CD1c-positive myeloid dendritic cell (primary cell): ENCODE measurements at regions not wholly inside any gene's neighbourhood (a gene's known extent, or its start where the extent isn't known, plus 50 kb on each side); places are given as distances from the start of the nearest gene placed in this dataset.
A peak's percentile ranks its signal among the peaks of the same experiment; 100 is the strongest.
"Not testable (repeated sequence)": the region's sequence is repeated elsewhere in the genome, so short reads cannot be mapped to it uniquely, and the experiment has no call there.

Experiments
- DNase-seq: peaks from one replicate; pipeline ENCODE4 v3.0.0-alpha.2; 2016; ENCODE audit errors: extremely low spot score

DNA sequence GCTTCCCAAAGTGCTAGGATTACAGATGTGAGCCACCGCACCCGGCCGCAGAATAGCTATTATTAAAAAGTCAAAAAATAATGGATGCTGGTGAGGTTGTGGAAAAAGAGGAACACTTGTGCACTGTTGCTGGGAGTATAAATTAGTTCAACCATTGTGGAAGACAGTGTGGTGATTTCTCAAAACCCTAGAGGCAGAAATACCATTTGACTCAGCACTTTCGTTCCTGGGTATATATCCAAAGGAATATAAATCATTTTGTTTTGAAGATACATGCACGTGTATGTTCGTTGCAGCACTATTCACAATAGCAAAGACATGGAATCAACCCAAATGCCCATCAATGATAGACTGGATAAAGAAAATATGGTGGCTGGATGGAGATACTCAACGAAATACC is 132.1 kb upstream of the MED13 start:
- not testable (repeated sequence) for DNase-seq

DNA sequence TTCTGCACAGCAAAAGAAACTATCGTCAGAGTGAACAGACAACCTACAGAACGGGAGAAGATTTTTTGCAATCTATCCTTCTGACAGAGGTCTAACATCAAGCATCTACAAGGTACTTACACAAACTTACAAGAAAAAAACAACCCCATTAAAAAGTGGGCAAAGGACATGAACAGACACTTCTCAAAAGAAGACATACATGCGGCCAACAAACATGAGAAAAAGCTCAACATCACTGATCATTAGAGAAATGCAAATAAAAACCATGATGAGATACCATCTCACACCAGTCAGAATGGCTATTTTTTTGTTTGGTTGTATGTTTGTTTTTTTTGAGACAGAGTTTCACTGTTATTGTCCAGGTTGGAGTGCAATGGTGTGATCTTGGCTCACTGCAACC is 131.5 kb upstream of the MED13 start:
- DNase-seq = not testable (repeated sequence)

- DNase-seq = no peak
Observed at GRCh38 chr17:62194401-62194800, 129.3 kb upstream of the MED13 start.

DNA sequence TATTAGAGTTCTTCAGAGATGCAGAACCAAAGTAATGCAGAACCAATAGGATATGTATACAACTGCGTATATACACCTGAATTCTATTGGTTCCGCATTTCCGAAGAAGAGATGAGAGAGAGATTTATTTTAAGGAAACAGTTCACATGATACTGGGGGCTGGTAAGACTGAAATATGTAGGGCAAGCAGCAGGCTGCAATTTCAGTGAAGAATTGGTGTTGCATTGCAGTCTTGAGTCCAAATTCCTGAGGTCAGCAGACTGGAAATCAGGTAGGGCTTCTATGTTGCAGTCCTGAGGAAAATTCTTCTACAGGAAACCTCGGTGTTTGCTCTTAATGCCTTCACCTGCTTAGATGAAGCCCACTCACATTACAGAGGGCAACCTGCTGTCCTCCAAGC is 128.2 kb upstream of the MED13 start:
- no peak for DNase-seq

GRCh38 chr17:62191390-62192361 is 126.6 kb upstream of the MED13 start:
- DNase-seq = no peak

GRCh38 chr17:62189377-62189776 is 124.3 kb upstream of the MED13 start:
- DNase-seq = no peak

DNA sequence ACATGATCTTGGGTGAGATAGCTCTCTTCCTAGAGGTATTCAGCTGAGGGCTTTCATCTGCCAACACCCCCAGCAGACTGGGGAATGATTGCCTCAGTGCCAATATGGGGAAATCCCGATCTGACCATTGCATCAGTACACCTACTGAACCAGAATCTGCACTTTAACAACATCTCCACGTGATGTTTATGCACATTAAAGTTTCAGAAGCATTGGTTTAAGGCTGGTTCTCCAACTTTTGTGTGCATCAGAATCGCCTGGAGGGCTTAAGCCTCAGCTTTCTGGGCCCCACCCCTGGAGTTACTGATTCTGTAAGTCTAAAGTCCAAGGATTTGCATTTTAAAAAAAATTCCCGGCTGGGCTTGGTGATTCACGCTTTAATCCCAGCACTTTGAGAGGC is 123.6 kb upstream of the MED13 start:
- DNase-seq = no peak

- DNase-seq = no peak
Observed at GRCh38 chr17:62187681-62188080, 122.6 kb upstream of the MED13 start.

GRCh38 chr17:62186841-62187240 is 121.8 kb upstream of the MED13 start:
- no peak for DNase-seq

DNA sequence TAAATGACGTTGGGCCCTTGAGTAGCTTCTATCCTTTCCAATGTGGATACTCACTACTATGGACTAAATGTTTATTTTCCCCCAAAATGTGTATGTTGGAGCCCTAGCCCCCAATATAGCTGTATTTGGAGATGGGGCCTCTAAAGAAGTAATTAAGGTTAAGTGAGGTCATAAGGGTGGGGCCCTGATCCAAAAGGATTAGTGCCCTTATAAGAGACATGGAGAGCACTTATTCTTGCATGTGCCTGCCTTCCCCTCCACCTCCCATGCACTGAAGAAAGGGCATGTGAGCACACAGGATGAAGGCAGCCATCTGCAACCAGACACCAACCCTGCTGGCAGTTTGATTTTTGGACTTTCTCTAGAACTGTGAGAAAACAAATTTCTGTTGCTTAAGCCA is 115.7 kb upstream of the MED13 start:
- DNase-seq = no peak

DNA sequence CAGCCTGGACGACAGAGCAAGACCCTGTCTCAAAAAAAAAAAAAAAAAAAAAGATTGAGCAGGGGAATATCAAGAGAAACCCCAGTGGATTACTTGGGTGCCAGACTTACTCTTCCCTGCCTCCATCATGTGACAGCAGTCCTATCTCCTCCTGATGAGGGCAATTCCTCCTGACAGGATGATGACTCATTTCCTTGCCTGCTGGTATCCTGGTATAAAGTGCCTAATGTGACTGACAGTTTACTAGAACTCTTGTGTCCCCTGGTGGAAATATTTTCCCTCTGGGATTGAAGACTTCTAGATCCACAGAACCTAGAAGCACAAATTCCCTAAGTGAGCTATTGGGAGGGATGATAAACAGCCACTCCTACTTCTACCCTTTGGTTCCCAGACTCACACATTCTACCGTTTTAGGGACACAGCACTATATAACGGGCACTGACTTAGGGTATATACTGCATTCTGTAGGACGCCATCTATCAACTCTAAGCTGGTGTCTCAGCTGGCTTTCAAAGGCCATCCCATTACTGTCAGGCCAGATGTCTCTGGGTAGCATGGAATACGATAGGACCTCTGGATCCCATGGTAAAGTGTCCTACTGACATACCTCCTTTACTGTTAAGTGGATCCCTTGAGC is 114.6 kb upstream of the MED13 start:
- DNase-seq = peak; percentile 31

- no peak for DNase-seq
Observed at GRCh38 chr17:62178579-62178978, 113.5 kb upstream of the MED13 start.

GRCh38 chr17:62172492-62173291 is 107.6 kb upstream of the MED13 start:
- DNase-seq = peak; percentile 77

DNA sequence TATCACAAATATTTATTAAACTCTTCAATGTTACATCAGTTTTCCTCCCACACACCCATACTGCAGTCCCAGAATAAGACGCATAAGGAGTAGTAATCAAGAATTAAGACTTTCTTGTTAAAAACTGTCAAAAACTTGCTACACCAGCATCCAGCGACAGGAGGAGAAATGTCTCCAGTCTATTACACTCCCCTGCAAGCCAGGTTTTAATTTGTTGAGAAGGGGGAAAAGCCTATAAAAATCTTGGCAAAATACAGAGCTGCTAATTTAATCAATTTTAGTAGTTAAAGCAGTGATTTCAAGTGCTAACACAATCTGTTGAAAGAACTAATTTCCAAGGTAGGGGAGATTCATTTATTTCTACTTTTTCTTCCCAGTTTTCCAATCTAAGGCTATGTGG is 102.0 kb upstream of the MED13 start:
- no peak for DNase-seq

- DNase-seq = no peak
Observed at GRCh38 chr17:62164747-62165722, 100.0 kb upstream of the MED13 start.

DNA sequence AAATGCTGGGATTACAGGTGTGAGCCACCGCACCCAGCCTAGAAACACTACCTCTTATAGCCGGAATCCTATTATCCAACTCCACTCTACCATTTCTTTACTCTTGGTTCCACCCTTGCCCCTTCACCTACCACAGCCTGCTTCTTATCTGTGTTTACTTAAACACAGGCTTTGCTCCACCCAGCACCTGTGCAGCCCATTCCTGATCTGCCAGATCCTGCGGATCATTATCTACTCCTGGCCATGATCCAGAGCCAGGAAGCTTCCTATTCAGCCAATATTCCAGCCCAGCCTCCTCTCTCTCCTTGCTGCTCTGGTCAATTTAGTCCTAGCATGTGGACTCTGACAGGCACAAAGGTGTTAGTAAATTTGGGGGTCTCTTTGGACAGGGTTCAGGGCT is 98.8 kb upstream of the MED13 start:
- no peak for DNase-seq

DNA sequence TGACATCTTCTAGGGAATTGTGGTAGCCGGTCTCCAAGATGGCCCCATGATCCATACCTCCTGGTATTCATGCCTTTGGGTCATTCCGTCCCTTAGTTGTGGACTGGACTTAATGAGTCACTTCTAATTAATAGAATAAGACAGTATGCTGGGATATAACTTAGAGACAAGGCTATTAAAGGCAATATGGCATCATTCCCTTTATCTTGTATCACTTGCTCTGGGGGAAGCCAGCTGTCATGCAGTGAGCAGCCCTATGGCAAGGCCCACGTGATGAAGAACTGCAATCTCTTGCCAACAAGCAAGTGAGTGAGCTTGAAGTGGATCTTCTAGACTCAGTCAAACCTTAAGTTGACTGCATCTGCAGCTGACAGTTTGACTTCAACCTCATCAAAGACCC is 97.8 kb upstream of the MED13 start:
- no peak for DNase-seq

- no peak for DNase-seq
Observed at GRCh38 chr17:62161405-62162148, 96.5 kb upstream of the MED13 start.

DNA sequence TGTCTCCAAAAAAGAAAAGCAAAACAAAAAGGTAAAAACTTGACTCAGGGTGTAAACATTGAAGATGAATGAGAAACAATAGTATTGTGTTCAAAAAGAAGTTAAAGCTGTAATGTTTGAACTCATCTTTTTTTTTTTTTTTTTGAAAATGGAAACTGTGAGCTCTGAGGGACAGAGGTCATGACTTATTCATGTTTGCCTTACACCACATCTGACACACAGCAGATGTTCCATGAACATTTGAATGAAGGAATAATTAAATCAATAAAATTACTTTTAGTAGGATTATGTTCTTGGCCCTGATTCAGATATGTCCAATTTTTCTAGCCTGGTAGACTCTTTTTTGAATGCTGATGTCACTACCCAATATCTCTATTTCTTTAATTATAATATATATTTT is 95.7 kb upstream of the MED13 start:
- no peak for DNase-seq

DNA sequence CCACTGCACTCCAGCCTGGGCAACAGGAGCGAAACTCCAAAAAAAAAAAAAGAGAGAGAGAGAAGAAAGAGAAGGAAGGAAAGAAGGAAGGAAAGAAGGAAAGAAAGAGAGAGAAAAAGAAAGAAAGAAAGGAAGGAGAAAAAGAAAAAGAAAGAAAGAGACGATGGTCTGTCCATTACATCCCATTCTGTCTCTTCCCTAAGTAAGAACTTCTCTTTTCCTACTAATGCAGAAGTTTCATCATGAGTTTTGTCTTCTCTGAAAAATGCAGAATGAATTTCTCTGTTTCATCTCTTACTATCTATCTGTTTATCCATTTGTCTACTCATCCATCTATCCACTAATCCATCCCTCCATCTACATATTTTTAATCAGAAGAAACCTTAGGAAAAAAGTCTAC is 94.9 kb upstream of the MED13 start:
- peak; percentile 10 for DNase-seq
